TTC549 (cell line): ENCODE measurements at regions not wholly inside any gene's neighbourhood (a gene's known extent, or its start where the extent isn't known, plus 50 kb on each side); places are given as distances from the start of the nearest gene placed in this dataset.
A peak's percentile ranks its signal among the peaks of the same experiment; 100 is the strongest.
"Not testable (repeated sequence)": the region's sequence is repeated elsewhere in the genome, so short reads cannot be mapped to it uniquely, and the experiment has no call there.

Experiments used
- FAIRE-seq: peaks from 2 replicates; lab custom pipeline; 2012; peaks lifted over from hg19 to GRCh38; lab: Jason Lieb, UNC

DNA sequence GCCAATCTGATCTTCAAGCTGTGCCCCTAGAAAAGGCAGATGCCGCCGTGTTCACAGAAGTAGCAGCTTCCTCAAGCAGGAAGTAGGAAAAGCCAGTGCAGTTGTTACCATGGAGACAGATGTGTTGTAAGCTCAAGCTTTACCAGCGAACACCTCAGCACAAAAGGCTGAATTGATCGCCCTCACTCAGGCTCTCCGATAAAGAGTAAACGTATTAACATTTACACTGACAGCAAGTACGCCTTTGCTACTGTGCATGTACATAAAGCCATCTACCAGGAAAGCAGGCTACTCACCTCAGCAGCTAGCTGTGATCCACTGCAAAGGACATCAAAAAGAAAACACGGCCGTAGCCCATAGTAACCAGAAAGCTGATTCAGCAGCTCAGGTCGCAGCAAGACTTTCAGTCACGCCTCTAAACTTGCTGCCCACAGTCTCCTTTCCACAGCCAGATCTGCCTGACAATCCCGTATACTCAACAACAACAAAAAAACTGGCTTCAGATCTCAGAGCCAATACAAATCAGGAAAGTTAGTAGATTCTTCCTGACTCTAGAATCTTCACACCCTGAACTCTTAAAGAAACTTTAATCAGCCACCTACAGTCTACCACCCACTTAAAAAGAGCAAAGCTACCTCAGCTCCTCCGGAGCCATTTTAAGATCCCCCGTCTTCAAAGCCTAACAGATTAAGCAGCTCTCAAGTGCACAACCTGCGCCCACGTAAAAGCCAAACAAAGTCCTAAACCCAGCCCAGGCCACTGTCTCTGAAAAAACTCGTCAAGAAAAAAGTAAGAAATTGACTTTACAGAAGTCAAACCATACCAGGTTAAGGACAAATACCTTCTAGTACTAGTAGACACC is 160.0 kb downstream of the DEFB131A start:
- not testable (repeated sequence) for FAIRE-seq

DNA sequence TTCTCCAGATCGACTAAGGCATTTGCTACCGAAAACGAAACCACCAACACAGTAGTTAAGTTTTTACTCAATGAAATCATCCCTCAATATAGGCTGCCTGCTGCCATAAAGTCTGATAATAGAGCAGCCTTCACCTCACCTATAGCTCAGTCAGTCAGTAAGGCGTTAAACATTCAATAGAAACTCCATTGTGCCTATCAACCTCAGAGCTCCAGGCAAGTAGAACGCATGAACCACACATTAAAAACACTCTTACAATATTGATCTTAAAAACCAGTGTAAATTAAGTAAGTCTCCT is 160.6 kb downstream of the DEFB131A start:
- FAIRE-seq: not testable (repeated sequence)

- no peak for FAIRE-seq
These were observed 164.1 kb downstream of the DEFB131A start for GRCh38 chr4:9608300-9608699.

GRCh38 chr4:9610321-9610720 is 166.1 kb downstream of the DEFB131A start:
- not testable (repeated sequence) for FAIRE-seq

GRCh38 chr4:9611101-9611500 is 166.9 kb downstream of the DEFB131A start:
- no peak for FAIRE-seq

GRCh38 chr4:9636411-9636810 is 145.0 kb upstream of the DRD5 start:
- not testable (repeated sequence) for FAIRE-seq

DNA sequence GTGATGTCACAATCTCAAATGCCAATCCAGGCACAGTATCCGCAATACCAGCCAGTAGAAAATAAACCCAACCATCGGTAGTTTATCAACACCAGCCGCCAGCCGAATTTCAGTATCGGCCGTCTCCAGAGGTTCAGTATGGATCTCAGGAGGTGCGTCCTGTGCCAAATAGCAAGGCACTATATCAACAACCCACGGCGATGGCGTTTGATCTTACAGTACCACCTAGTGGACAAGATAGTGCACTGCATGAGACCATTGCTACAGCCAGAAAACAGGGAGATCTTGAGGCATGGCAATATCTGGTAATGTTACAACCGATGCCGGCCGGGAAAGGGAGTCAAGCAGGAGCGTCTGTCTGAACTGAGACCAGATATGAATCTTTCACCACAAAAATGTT is 121.8 kb upstream of the DRD5 start:
- FAIRE-seq: not testable (repeated sequence)

DNA sequence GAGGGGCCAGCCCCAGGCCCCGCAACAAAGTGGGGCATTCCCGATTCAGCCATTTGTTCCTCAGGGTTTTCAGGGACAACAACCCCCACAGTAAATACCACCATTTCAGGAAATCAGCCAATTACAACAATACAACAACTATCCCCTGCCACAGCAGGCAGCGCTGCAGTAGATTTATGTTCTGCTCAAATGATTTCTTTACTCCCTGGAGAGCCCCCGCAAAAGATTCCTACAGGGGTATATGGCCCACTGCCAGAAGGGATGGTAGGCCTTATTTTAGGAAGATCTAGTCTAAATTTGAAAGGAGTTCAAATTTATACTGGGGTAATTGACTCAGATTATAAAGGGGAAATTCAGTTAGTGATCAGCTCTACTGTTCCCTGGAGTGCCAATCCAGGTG is 120.5 kb upstream of the DRD5 start:
- FAIRE-seq: not testable (repeated sequence)

DNA sequence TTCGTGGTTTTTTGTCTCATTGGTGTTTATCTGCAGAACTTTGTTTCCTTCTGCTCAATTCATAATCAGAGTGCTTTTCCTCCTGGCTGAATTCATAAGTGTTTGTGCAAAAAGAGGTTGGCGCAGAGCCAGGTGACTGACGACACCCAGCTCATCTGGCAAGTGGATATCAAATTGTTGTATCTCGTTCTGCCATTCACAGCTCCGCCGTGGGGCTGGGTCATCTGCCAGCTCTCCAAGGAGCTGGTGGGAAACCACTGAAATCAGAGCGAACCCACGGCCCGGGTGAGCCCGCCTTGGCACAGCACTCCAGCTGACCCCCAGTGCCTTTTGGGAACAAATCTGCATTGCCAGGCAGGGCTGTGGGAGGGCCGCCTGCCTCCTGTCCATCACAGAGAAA is 110.7 kb upstream of the DRD5 start:
- not testable (repeated sequence) for FAIRE-seq

- FAIRE-seq: not testable (repeated sequence)
These were observed 104.1 kb upstream of the DRD5 start for GRCh38 chr4:9677357-9677756.

- FAIRE-seq: no peak
These were observed 101.5 kb upstream of the DRD5 start for GRCh38 chr4:9679704-9680478.

DNA sequence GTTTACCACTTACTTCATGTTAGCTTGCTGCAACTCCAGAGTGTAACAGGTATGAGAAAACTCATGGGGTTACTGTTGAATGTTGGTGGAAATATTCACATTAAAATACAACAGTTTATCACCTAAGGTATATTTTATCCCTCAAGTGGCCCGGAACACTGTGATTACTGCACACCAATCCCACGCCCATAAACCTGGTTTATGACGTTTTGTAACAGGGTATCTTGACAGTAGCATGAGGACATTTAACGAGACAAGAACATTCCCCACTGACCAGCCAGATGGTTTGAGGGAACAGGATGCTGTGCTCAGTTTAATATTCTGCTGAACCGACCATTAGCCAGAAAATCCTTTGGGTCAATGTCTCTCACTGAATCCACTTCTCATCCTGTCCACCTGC is 98.3 kb upstream of the DRD5 start:
- not testable (repeated sequence) for FAIRE-seq

DNA sequence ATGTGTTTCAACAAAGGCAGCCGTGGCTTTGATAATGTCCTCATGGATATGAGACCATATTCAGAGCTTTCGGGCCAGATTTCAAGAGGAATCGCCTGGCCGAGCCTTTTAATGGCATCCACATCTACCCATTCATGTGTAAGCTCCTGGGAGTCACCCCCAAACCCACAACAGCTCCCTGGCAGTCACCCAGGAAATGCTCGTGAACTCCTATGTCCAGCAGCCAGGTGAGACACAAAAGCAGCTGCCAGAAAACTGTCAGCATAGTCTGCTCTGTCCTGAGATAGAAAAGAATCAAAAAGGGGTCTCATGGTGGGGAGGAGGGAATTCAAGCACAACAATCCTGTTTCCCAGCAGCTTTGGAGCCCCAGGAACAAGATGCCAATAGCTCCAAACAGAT is 96.4 kb upstream of the DRD5 start:
- FAIRE-seq: not testable (repeated sequence)

DNA sequence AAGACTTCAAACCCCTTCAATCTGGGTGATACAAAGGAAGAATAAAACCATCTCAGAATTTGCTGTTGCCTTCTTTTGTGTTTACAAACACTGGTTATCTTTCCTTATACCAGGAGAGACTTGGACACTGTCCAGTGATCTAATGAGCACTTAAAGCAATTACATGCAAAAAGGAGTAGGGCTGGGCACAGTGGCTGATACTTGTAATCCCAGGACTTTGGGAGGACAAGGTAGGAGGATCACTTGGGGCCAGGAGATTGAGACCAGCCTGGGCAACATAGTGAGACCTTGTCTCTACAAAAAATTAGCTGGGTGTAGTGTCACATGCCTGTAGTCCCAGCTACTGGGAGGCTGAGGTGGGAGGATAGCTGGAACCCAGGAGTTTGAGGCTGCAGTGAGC is 95.7 kb upstream of the DRD5 start:
- no peak for FAIRE-seq

DNA sequence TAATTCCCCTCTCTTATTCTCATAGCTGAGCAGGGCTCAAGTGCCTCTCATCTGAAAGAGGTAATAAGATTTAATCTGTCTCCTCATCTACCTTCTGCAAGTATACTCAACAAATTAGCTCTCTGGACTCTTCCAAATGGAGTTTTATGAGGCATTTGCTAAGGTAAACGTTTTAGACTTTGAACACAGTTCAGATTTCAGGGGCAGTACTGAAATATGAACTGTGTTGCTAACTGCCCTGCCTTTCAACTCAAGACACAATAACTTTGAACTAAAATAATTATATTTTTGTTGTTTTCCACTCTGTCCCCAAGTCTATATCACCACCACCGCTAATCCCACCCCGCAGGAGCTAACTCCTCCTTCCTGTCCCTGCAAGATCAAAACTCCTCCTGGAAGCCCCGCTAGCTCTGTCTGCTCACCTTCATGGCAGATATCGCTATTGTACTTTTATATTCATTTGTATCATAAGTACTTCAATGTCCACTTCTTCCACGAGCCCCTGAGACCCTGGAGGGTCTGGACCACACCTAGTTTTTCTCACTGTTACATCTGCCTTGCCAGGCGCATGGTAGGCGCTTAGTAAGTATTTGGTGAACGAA is 90.7 kb upstream of the DRD5 start:
- not testable (repeated sequence) for FAIRE-seq

- FAIRE-seq: peak; percentile 67
These were observed 90.0 kb upstream of the DRD5 start for GRCh38 chr4:9691238-9692065.

- not testable (repeated sequence) for FAIRE-seq
These were observed 88.5 kb upstream of the DRD5 start for GRCh38 chr4:9692791-9693491.

DNA sequence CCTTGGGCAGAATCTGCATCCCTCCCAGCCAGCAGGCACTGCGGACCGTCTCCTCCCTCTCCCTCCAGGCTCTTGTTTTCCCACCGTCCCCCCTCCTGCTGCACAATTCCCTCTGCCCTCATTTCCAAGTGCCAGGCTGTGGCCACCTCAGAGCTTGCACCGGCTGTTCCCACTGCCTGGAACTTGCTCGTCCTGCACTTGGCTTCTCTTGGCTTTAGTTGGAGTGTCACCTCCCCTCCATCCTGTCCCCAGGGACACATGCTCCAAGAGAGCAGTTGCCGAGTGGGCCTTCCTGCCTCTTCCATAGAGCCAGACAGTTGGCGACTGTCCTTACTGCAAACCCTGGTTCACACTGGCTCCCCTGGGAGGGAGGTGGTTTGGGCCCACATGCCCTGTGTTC is 87.0 kb upstream of the DRD5 start:
- not testable (repeated sequence) for FAIRE-seq

DNA sequence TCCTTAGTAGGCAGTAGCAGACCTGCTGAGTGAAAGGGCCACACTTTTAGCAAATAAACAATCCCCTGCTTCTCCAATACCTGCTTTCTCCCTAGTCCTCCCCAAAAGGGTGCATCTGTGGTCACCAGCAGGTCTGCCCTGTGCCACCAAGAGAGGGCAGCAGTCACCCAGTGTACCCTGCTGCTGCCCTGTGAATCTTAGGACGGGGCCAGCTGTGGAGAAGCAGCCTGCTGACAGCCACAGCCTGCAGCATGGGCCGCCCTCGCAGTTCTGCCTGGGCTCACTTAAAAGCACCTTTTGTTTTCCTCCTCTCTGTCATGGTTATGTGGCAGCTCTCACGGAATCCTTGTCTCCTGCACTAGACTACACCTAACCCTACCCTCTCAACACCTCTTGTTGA is 85.4 kb upstream of the DRD5 start:
- FAIRE-seq: not testable (repeated sequence)

DNA sequence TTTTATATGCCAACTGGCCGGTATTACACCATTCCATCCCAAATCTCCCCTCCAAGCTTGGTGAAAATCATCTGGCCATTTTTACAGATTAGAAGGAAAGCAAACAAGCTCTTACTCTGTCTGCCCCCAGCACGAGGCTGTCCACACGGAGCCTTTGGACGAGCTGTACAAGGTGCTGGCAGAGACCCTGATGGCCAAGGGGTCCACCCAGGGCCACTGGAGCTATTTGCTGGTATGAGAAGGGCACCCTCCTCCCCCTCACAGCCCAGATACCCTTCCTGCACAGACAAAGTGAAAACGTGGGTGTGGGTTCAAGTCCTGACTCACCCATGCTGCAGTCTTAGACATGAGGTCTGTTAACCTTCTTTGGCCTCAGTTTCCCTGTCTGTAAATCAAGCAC is 84.9 kb upstream of the DRD5 start:
- FAIRE-seq: not testable (repeated sequence)

DNA sequence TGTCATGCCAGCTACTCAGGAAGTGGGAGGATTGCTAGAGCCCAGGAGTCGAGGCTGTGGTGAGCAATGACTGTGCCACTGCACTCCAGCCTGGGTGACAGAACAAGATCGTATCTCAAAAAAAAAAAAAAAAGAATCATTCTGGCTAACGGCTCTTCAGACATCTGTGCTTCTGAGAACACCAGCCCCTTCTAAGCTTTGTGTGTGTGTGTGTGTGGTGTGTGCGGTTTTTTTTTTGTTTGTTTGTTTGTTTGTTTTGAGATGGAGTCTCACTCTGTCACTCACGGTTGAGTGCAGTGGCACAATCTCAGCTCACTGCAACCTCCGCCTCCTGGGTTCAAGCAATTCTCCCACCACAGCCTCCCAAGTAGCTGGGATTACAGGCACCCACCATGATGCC is 79.4 kb upstream of the DRD5 start:
- FAIRE-seq: not testable (repeated sequence)

DNA sequence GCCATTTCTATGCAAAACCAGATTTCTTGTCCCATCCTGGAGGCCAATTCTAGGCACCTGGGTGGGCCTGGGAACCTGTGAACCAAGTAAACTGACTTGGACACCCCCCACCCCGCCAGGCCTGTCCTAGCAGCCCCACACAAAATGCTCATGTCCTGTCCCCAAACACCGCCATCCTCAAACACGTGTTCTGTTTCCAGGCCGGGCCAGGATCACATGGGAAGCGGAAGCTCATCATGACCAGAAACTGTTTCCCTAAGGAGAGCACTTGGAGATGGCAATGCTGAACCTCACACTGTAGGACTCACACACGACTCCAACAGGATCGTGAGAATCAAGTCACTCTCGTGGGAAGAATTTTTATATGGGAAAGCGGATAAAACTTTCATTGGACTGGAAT is 78.7 kb upstream of the DRD5 start:
- not testable (repeated sequence) for FAIRE-seq
